ENCODE measurements at regions not wholly inside any gene's neighbourhood (a gene's known extent, or its start where the extent isn't known, plus 50 kb on each side); places are given as distances from the start of the nearest gene placed in this dataset.

- TF ChIP-seq ZNF251 (CRISPR knock-in tag; IDR thresholded peaks at IDR 0.05) (no peak), RFX1 (IDR thresholded peaks at IDR 0.05) (peak; percentile 20; the same call in 1 of the 2 replicates), MBD4 (IDR thresholded peaks at IDR 0.05; ENCODE audit: borderline replicate concordance, low read length) (no peak), ZNF329 (CRISPR knock-in tag; IDR thresholded peaks at IDR 0.05; ENCODE audit: low read depth) (no peak), JUND (CRISPR knock-in tag; IDR thresholded peaks at IDR 0.05) (no peak), RCOR2 (CRISPR knock-in tag; IDR thresholded peaks at IDR 0.05) (no peak)
Observed at GRCh38 chr3:178084938-178085816, 451.1 kb upstream of the KCNMB2 start (continued).

GRCh38 chr3:178085817-178086123 lies 450.5 kb upstream of the KCNMB2 start:
- ChIA-PET POLR2A (no interaction called here), CTCF (ENCODE audit: low intra/inter-chr PET ratio, low total read pairs) (no interaction called here)
- Histone ChIP-seq H3K4me2 (ENCODE audit: low read depth, low read length) (no peak overlapping the region), H3K9ac (ENCODE audit: insufficient read depth, low read depth, low read length) (no peak overlapping the region), H3K4me1 (ENCODE audit: insufficient read depth, low read length) (peaks cover 19% of the 10 kb centered on the region), H3K27ac (ENCODE audit: extremely low read length, insufficient read depth, low read length) (no peak overlapping the region), H3K4me3 (replicated peaks in 1 of 3; ENCODE audit: insufficient read depth in 1 of 3, low read depth in 2 of 3, low read length in 3 of 3) (no peak overlapping the region), H3K9me3 (ENCODE audit: low read length) (no peaks in the 10 kb centered on the region), H2AFZ (ENCODE audit: low read length) (no peak overlapping the region), H3K36me3 (replicated peaks in 1 of 2; ENCODE audit: control insufficient read depth in 1 of 2, insufficient read depth in 2 of 2, low read length in 2 of 2) (no peaks in the 10 kb centered on the region; a peak in 1 of 5 replicates), H4K20me1 (ENCODE audit: insufficient read depth, low read length) (no peaks in the 10 kb centered on the region), H3K79me2 (ENCODE audit: insufficient read depth, low read length) (no peaks in the 10 kb centered on the region), H3K27me3 (ENCODE audit: control insufficient read depth in 1 of 2, insufficient read depth in 2 of 2, low read length in 2 of 2) (no peaks in the 10 kb centered on the region)
- no TSS peak for BruUV-seq (replicated peaks)
- ATAC-seq: no peak
- no peak for TF ChIP-seq SIX4 (CRISPR knock-in tag; IDR thresholded peaks at IDR 0.05)
- no peak for TF ChIP-seq BCL6 (CRISPR knock-in tag; IDR thresholded peaks at IDR 0.05)
- no peak for TF ChIP-seq ZNF574 (CRISPR knock-in tag; IDR thresholded peaks at IDR 0.05)
- no peak for TF ChIP-seq TRIM24 (CRISPR knock-in tag; IDR thresholded peaks at IDR 0.05)
- no peak for TF ChIP-seq ZNF329 (CRISPR knock-in tag; IDR thresholded peaks at IDR 0.05; ENCODE audit: low read depth)
- no peak for TF ChIP-seq ZMYM3 (CRISPR knock-in tag; IDR thresholded peaks at IDR 0.05)
- TF ChIP-seq CREB1 (IDR thresholded peaks at IDR 0.05): no peak
- no peak for TF ChIP-seq CREB1 (CRISPR knock-in tag; IDR thresholded peaks at IDR 0.05)
- no peak for TF ChIP-seq NR1H2 (CRISPR knock-in tag; IDR thresholded peaks at IDR 0.05; ENCODE audit: borderline replicate concordance, low read depth)
- no peak for TF ChIP-seq HOXD1 (CRISPR knock-in tag; IDR thresholded peaks at IDR 0.05)
- TF ChIP-seq ZNF280B (CRISPR knock-in tag; IDR thresholded peaks at IDR 0.05; ENCODE audit: borderline replicate concordance): no peak
- no peak for TF ChIP-seq ADNP (CRISPR knock-in tag; IDR thresholded peaks at IDR 0.05)
- no peak for TF ChIP-seq GATA4 (IDR thresholded peaks at IDR 0.05; ENCODE audit: borderline replicate concordance, low read depth)
- no peak for TF ChIP-seq NFIC (IDR thresholded peaks at IDR 0.05; ENCODE audit: low read length)
- TF ChIP-seq MYPOP (CRISPR knock-in tag; IDR thresholded peaks at IDR 0.05): no peak
- no peak for TF ChIP-seq NFKB2 (CRISPR knock-in tag; IDR thresholded peaks at IDR 0.05; ENCODE audit: borderline replicate concordance)
- intact Hi-C loops (cut with micrococcal nuclease; ENCODE audit: unreplicated experiment): loop anchor here (10.0 kb wide), 1 partner anchor 299 kb away; no protein-coding TSS in a partner anchor
- in situ Hi-C loops (cut with HindIII; ENCODE audit: extremely low pct_ligation_motif_present, low pct_unique_long_range_greater_than_20kb): no loop called here
- no peak for FAIRE-seq
- no peak for DNase-seq (ENCODE audit: low spot score)
